ENCODE measurements at regions not wholly inside any gene's neighbourhood (a gene's known extent, or its start where the extent isn't known, plus 50 kb on each side); places are given as distances from the start of the nearest gene placed in this dataset.
"Not testable (repeated sequence)": the region's sequence is repeated elsewhere in the genome, so short reads cannot be mapped to it uniquely, and the experiment has no call there.

GRCh38 chr5:110812639-110813038 is 73.8 kb downstream of the SLC25A46 start:
- no peak for DNase-seq (ENCODE audit: low read depth)

DNA sequence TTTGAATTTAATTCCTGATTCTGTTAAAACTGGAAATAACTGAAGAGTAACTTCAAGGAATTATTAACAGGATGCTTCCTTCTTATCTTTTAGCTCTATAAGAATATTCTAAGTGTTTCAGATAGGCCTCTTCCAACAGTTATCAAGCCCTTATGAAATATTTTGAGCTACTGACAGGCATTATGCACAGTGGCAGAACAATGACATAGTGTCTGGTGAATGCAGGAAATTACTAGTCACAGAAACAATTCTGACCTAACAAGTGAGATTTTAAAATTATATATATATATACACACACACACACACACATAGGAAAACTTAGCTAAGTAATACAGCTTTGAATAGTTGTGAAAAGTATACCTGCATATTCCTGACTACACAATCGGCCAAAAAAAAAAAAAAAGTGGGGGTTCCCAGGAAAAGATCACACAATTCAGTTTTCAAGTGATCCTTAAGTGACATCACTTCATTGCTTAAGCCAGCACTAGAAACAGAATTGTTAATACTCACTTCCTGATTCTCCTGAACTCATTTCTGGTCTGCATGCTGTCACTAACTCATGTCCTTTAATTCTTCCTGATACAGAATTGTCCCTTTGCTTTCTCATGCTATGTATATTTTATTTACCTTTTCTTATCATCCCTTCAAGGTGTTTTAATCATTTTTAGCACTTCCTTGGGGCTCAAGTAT is 77.3 kb downstream of the SLC25A46 start:
- DNase-seq (ENCODE audit: low read depth): no peak

DNA sequence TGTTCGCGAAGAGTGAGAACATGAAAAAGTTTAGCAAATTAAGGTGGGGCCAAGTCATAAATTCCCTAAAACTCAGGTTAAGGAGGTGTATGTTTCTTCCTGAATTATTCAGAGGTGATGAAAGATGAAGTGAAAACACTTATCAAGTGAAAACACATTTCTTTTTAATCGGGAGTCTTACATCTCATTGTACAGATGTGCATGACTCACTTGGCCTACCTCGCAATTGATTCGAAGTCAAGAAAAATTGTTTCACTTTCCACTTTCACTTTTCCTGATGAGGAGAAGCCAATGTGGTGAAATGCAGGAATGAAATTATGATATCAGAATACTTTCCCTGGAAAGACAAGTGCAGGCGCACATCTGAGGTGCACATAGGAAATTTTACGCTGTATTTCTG is 78.7 kb downstream of the SLC25A46 start:
- no peak for DNase-seq (ENCODE audit: low read depth)

DNA sequence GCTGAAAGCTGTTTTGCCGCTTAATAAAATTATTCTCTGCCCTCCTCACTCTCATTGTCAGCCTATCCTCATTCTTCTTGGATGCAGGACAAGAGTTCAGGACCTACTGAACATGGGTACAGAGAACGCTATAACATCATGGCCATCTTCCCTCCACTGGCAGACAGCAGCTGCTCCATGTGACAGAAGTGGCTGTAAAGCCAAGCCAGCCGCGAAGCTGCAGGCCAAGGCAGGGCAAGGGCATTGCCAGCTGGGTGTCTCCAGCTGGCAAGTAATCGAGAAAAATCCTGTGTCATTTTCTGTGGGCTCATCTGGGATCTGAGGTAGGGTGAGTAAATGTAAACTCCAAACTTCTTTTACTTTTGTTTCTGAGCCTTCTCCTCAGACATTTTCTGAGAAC is 84.8 kb downstream of the SLC25A46 start:
- no peak for DNase-seq (ENCODE audit: low read depth)

DNA sequence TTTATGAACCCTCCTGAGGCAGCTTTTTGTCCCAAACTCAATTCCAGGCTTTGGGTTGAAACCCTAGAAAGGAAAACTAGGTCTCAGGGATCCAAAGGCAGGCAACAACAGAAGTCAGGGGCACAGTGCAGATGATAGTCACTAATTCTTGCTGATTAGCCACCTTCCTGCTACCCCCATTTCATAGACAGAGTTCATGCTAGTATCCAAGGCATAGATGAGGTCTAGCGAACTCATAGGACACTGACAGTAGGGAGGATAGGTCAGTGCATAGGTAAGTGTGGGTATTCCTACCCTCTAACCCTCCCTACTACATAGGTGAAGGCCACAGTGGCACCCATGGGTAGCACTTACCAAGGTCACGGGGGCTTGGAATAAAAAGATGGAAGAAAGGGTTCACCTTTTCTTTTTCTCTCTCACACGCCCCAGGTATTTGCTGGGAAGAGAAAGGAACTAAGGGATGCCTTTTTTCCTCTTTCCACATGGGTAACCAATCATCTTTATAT is 86.2 kb downstream of the SLC25A46 start:
- no peak for DNase-seq (ENCODE audit: low read depth)

GRCh38 chr5:110832683-110833082 is 93.9 kb downstream of the SLC25A46 start:
- no peak for DNase-seq (ENCODE audit: low read depth)

DNA sequence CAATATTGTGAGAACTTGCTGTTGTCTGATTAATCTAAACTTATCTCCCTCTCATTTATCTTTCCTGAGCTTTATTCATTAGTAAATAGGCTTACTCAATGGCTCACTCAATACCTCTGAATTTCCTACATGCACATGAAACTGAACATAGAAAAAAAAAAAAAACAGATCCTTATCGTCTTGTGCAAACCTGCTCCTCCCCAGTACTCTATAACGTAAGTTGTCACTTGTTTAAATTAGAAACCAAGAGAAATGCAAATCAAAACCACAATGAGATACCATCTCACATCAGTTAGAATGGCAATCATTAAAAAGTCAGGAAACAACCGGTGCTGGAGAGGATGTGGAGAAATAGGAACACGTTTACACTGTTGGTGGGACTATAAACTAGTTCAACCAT is 96.1 kb downstream of the SLC25A46 start:
- DNase-seq (ENCODE audit: low read depth): not testable (repeated sequence)

- DNase-seq (ENCODE audit: low read depth): peak; percentile 53
Observed at GRCh38 chr5:110836851-110837250, 98.0 kb downstream of the SLC25A46 start.

GRCh38 chr5:110838357-110838756 is 99.5 kb downstream of the SLC25A46 start:
- DNase-seq (ENCODE audit: low read depth): not testable (repeated sequence)

GRCh38 chr5:110838961-110839360 is 100.2 kb downstream of the SLC25A46 start:
- DNase-seq (ENCODE audit: low read depth): no peak

DNA sequence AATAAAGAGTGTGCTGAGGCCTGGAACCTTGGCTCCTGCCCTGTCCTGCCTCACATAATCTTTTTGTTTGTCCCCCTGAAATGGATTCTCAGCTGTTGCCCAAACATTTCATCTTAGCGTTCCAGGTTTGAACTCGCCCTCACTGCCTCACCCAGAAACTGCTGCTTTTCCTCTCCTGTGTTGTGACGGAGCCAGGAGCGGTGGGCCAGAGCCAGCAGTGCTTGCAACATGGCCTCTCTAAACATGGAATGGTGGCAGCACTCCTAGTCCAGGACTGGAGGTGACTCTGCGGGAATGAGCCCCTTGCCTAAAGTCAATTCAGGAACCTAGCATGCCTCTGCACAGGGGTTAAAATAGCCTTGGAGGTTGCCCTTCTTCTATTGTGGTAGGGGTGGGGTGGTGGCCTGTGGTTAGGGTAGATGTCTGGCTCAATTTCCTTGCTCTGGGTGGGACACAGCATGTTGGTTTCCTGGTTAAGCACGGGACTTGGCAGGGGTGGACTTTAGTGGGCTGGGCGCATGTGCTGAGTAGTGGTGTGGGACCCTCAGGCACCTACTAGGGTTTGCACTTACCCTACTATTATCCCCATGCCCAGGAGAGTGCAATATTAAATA is 101.6 kb downstream of the SLC25A46 start:
- no peak for DNase-seq (ENCODE audit: low read depth)

DNA sequence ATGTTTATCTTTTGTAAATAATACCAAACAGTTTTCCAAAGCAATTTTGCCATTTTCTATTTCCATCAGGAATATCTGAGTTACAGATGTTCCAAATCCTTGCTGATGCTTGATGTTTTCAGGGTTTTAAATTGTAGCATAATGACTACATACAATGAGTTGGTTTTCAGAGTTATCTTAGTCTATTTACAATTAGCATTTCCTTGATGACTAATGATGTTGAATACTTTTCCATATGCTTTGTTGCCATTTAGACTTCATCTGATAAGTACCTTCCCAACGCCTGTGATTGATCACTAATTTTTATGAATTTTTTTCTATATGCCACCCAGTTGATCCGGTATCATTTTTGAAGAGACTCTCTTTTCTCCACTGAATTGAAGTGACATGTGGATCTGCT is 102.3 kb downstream of the SLC25A46 start:
- DNase-seq (ENCODE audit: low read depth): no peak

DNA sequence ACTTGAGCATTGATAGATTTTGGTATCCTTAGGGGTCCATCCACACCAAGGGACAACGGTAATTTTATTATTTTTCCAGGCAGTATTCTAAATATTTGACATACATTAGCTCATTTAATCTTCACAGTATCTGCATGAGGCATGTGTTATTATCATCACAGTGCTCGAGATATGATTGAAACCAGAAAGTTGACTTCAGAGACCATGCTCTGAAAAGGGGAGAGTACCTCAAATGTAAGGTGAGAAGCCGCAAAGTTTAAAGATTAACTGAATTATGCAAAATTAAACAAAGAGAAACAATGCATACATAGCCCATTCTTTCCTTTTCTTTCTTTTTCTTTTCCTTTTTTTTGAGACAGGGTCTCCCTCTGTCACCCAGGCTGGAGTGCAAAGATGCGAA is 104.1 kb downstream of the SLC25A46 start:
- no peak for DNase-seq (ENCODE audit: low read depth)

GRCh38 chr5:110844251-110844650 is 105.4 kb downstream of the SLC25A46 start:
- DNase-seq (ENCODE audit: low read depth): no peak

DNA sequence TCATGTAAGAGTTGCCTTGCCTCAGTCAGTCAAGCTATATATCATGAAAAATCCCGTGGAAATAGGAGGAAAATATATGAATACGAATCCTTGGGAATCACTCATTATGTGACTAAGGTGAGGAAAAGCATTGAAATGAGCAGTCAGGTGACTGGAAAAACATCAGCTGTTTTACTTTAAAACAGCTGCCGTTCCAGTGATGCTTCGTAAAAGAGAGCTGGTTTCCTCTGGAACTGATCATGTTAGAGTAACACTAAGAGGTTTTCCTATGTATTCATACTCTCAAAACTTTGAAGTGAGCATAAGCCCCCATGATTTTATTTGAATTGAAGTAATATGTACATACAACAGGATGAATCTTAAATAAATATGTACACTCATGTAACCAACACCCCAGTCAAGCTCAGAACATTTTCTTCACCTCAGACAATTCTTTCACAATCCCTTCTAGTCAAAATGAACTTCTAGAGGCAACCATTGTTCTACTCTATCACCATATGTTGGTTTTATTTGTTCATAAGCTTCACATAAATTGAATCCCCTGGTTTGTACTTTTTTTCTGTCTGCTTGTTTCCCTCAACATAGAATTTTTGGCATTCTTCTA is 107.7 kb downstream of the SLC25A46 start:
- DNase-seq (ENCODE audit: low read depth): no peak

DNA sequence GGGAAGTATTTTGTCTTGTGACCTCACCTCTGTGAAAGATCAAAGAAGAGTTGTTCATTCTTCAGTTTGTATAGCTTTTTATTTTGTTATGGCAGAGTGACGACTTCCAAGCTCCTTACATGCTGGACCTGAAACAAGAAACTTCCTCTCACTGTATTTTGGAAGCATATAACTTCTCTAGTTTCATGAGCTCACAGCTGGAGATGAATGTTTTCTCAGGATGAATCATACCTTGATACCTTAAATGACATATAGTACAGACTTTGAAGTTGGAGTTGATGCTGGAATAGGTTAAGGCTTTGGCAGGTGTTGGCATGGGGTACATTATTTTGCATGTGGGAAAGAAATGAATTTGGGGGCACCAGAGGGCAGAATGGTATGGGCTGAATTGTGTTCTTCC is 112.5 kb downstream of the SLC25A46 start:
- DNase-seq (ENCODE audit: low read depth): no peak

DNA sequence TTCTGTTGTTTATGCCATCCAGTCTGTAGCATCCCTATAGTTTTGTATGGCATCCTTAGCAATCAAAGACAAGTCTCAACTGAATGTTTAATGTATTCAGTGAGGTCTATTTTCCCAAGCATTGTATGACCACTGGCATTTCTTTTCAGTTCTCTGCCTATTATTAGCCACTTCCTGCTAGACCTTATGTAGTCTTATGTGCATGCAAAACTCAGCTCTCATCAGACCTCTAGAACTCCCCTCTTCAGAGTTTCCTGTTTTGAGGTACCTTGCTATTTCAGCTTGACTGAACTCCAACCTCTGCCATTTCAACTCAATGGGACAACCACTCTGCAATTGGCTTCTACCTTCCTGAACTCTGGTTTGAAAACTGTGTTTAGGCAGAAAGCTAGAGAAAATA is 113.2 kb downstream of the SLC25A46 start:
- no peak for DNase-seq (ENCODE audit: low read depth)

- no peak for DNase-seq (ENCODE audit: low read depth)
Observed at GRCh38 chr5:110852541-110852940, 113.7 kb downstream of the SLC25A46 start.

DNA sequence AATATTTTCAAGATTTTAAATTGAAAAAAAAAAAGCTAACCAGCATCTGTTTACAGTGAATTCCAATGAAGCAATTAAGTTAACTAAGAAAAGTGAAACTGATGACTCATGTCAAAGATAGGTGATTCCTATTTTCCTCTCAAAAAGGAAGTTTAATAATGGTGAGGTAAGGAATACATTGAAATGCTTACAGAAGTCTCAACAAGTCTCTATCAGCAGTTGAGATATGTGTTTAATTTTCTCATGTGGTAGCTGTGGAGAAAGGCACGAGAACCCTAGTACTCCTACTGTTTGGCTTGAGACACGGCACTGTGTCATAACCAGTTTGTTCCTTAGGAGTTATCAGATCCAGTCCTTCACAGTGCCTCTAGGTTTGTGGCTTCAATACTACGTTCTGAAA is 114.5 kb downstream of the SLC25A46 start:
- DNase-seq (ENCODE audit: low read depth): no peak

DNA sequence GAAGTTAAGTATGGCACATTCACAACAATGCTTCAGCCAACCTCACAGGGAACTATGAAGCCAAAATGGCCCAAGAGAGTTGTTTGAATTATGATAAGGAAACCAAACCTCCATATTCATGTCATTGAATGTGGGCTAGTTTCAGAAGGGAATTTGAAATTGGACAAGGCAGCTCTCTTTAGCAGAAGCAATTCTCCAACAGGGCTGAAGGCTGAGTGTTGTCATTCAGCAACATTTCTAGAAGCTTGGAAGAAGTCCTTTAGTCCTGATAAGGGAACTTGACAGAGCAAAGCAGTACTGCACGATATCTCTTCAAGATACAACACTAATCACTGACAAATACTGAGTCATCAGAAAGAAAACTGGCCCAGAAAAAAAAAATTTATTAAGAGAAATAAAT is 115.4 kb downstream of the SLC25A46 start:
- no peak for DNase-seq (ENCODE audit: low read depth)

- no peak for DNase-seq (ENCODE audit: low read depth)
Observed at GRCh38 chr5:110855961-110856360, 117.2 kb downstream of the SLC25A46 start.

DNA sequence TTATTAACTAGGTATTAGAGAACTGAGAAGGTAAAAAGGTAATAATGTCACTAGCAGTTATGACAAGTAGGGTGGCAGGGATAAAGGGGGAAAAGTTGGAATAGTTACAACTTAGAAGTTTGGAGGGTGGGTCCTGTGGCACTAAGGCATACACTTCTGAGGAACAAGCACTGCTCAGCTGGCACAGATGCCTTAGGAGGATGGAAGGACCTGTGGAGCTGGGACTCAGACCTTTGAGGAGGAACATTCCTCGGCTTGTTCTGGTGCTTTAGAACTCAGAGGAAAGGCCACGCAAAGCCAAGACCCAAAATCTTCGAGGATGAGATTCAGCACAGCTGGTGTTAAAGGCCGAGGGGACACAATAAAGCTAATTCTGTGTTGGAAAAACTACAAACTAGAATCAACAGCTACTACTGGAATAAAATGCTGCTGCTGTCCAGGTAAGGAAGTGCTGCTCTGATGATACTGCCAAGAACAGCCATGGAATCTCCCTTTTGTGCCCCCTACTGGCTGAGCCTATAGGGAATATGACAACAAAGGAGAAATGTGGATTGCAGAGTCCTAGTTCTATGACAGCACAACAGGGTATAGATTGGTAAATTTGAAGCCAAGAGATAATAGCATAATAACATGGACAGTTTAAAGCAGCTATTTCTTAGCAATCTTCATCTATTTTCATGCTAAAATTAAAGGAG is 126.7 kb downstream of the SLC25A46 start:
- no peak for DNase-seq (ENCODE audit: low read depth)

GRCh38 chr5:110869927-110870326 is 131.1 kb downstream of the SLC25A46 start:
- DNase-seq (ENCODE audit: low read depth): no peak

Data from forelimb muscle (tissue), 1 donor.